ENCODE measurements at regions not wholly inside any gene's neighbourhood (a gene's known extent, or its start where the extent isn't known, plus 50 kb on each side); places are given as distances from the start of the nearest gene placed in this dataset.

GRCh38 chr13:32964987-32965386, 51.2 kb upstream of the KL start:
- no peak overlapping the region for H2AFZ ChIP-seq (ENCODE audit: low read depth, low read length, poor library complexity, severe bottlenecking)
- no peak overlapping the region for H3K9ac ChIP-seq (ENCODE audit: low read length)
- no peak overlapping the region for H3K4me2 ChIP-seq (ENCODE audit: low read length)
- no peaks in the 10 kb centered on the region for H3K79me2 ChIP-seq (ENCODE audit: insufficient read depth, low read length)
- no peaks in the 10 kb centered on the region for H3K9me2 ChIP-seq (ENCODE audit: insufficient read depth)
- no peak for TF ChIP-seq POLR2A (IDR thresholded peaks at IDR 0.05; ENCODE audit: borderline replicate concordance, extremely low read depth, insufficient read depth, insufficient read length)
- no peak for TF ChIP-seq ATF3 (IDR thresholded peaks at IDR 0.05)
- TF ChIP-seq ZFX (IDR thresholded peaks at IDR 0.05): no peak
- no peak for TF ChIP-seq SIN3A (IDR thresholded peaks at IDR 0.05; ENCODE audit: low read depth)
- no peak for TF ChIP-seq YY1 (IDR thresholded peaks at IDR 0.05; ENCODE audit: extremely low read depth, insufficient replicate concordance, low read depth, low read length)
- TF ChIP-seq EZH2 (IDR thresholded peaks at IDR 0.05): no peak
- TF ChIP-seq TCF7L2 (IDR thresholded peaks at IDR 0.05; ENCODE audit: borderline replicate concordance, extremely low read depth, insufficient read depth, insufficient read length): no peak
- no peak for TF ChIP-seq ELF1 (IDR thresholded peaks at IDR 0.05; ENCODE audit: borderline replicate concordance, low read depth)
- no peak for TF ChIP-seq ZBTB33 (IDR thresholded peaks at IDR 0.05; ENCODE audit: extremely low read depth, insufficient replicate concordance, low read length)
- TF ChIP-seq EGR1 (IDR thresholded peaks at IDR 0.05; ENCODE audit: low read depth): no peak
- no peaks in the 10 kb centered on the region for H3K9me3 ChIP-seq (ENCODE audit: control insufficient read depth in 1 of 2, insufficient read depth in 1 of 2, low read depth in 1 of 2, low read length in 2 of 2)
- no TSS peak for BruUV-seq (replicated peaks)
- ChIA-PET RAD21 (ENCODE audit: low non-redundant PET in 1 of 2, low total read pairs in 2 of 2, uncharacterized antibody in 2 of 2, unreplicated experiment in 2 of 2) (interaction anchor here in 1 of 2 experiments (0.6 kb wide), 1 partner anchor 314 kb away, joined by 3 read pairs; no protein-coding TSS in a partner anchor), CTCF (no interaction called here), POLR2A (no interaction called here)
- H3K4me3 ChIP-seq (replicated peaks in 1 of 2; ENCODE audit: low read depth in 1 of 2, low read length in 2 of 2): no peak overlapping the region
- H3K4me1 ChIP-seq (ENCODE audit: control insufficient read depth in 1 of 2, insufficient read depth in 2 of 2, low read length in 2 of 2): no peaks in the 10 kb centered on the region
- no peak overlapping the region for H3K27ac ChIP-seq (ENCODE audit: low read depth, low read length)
- peaks cover 12% of the 10 kb centered on the region; the same call in 1 of the 2 replicates for H3K27me3 ChIP-seq (ENCODE audit: insufficient read depth, low read length)
- H4K20me1 ChIP-seq (ENCODE audit: insufficient read depth): no peaks in the 10 kb centered on the region
- ATAC-seq: no peak
- intact Hi-C loops (cut with micrococcal nuclease): no loop called here
- no peaks in the 10 kb centered on the region for H3K36me3 ChIP-seq (ENCODE audit: control insufficient read depth in 1 of 2, insufficient read depth in 2 of 2, low read length in 2 of 2)
- no peak for DNase-seq (ENCODE audit: low read depth, low spot score)

Data from HCT116 (cell line).